Esophagus muscularis mucosa (tissue), 4 donors: ENCODE measurements at regions not wholly inside any gene's neighbourhood (a gene's known extent, or its start where the extent isn't known, plus 50 kb on each side); places are given as distances from the start of the nearest gene placed in this dataset.

Experiments used
- CTCF ChIP-seq, 3 experiments: fragments of 200-600 bp in 2 of 3; fragments of 450-650 bp in 1 of 3; sonication (generic) in 2 of 3; IDR thresholded peaks; one replicate each; pipeline ENCODE4 v1.5.1; 2017 to 2019; ENCODE audit warnings: antibody characterized with exemption in 3 of 3, mild to moderate bottlenecking in 2 of 3, moderate library complexity in 1 of 3
- EP300 ChIP-seq: sonication (generic); formaldehyde crosslinking; IDR thresholded peaks from one replicate; pipeline ENCODE4 v1.6.1; 2017; ENCODE audit warnings: antibody characterized with exemption
- POLR2AphosphoS5 ChIP-seq, 2 donors: sonication (generic); formaldehyde crosslinking; IDR thresholded peaks; one replicate each; pipeline ENCODE4 v1.6.1; 2017; ENCODE audit warnings: antibody characterized with exemption in 2 of 2

GRCh38 chr14:53209370-53209769 is 56.2 kb upstream of the DDHD1 start:
- TF ChIP-seq POLR2AphosphoS5 (IDR thresholded peaks at IDR 0.05) (no peak), CTCF (IDR thresholded peaks at IDR 0.05) (no peak), EP300 (no peak)
